Panc1 (cell line): ENCODE measurements at regions not wholly inside any gene's neighbourhood (a gene's known extent, or its start where the extent isn't known, plus 50 kb on each side); places are given as distances from the start of the nearest gene placed in this dataset.
A peak's percentile ranks its signal among the peaks of the same experiment; 100 is the strongest.

Experiments used
- ATAC-seq: fragments of 200-7000 bp; cut with Tn5 transposase; 2 replicates; pipeline ENCODE4 v1.9.1; 2020; ENCODE audit warnings: mild to moderate bottlenecking, moderate library complexity
- BruUV-seq: library from RNA; stranded (reverse); fragments of 400-500 nt; replicated peaks from 2 replicates; lab custom pipeline; 2021; lab: Mats Ljungman, UMichigan
- CTCF ChIA-PET: fragments of 300-600 bp; sonication (Branson Sonifier 250); formaldehyde crosslinking; loops from one replicate; lab custom pipeline; 2022; ENCODE audit warnings: antibody characterized with exemption; lab: Charles Lee
- POLR2A ChIA-PET: fragments of 300-600 bp; sonication (Branson Sonifier 250); formaldehyde crosslinking; loops from one replicate; lab custom pipeline; 2022; ENCODE audit warnings: antibody characterized with exemption; lab: Charles Lee
- DNase-seq: peaks from one replicate; pipeline ENCODE4 v3.0.0-alpha.2; 2010; ENCODE audit warnings: low read depth, low spot score
- H3K27ac ChIP-seq: 2 replicates; pipeline ENCODE4 v1.5.1; 2011; ENCODE audit warnings: mild to moderate bottlenecking, low read length, inconsistent platforms
- H3K27me3 ChIP-seq: fragments of 200-500 bp; sonication (Bioruptor generic); 2 replicates; pipeline ENCODE4 v1.6.0; 2014; ENCODE audit warnings: low read length, inconsistent platforms; ENCODE audit not compliant: control insufficient read depth, insufficient read depth
- H3K36me3 ChIP-seq: fragments of 200-500 bp; sonication (Bioruptor generic); 2 replicates; pipeline ENCODE4 v1.5.1; 2014; ENCODE audit warnings: inconsistent platforms, mild to moderate bottlenecking, low read length, moderate library complexity; ENCODE audit not compliant: control insufficient read depth, insufficient read depth
- H3K4me1 ChIP-seq: 2 replicates; pipeline ENCODE4 v1.5.1; 2011; ENCODE audit warnings: inconsistent platforms, mild to moderate bottlenecking, low read length, moderate library complexity; ENCODE audit not compliant: control insufficient read depth, insufficient read depth
- H3K4me3 ChIP-seq, 2 experiments: 2 replicates each; pipeline ENCODE4 v1.5.1; 2011 to 2012; ENCODE audit warnings: low read depth in 2 of 2, low read length in 2 of 2, mild to moderate bottlenecking in 2 of 2, inconsistent platforms in 1 of 2, moderate library complexity in 1 of 2
- H3K9me3 ChIP-seq: fragments of 200-500 bp; sonication (Bioruptor generic); 2 replicates; pipeline ENCODE4 v1.5.1; 2014; ENCODE audit warnings: low read depth, mild to moderate bottlenecking, inconsistent platforms, low read length, moderate library complexity; ENCODE audit not compliant: control insufficient read depth, insufficient read depth
- CTCF ChIP-seq: fragments of 450-650 bp; IDR thresholded peaks from 2 replicates; pipeline ENCODE4 v1.5.1; 2017; ENCODE audit warnings: mild to moderate bottlenecking
- POLR2AphosphoS5 ChIP-seq: IDR thresholded peaks from 2 replicates; pipeline ENCODE4 v1.6.1; 2012; ENCODE audit warnings: mild to moderate bottlenecking, low read depth, low read length, moderate library complexity
- SIN3A ChIP-seq: IDR thresholded peaks from 2 replicates; pipeline ENCODE4 v1.6.1; 2012; ENCODE audit warnings: low read depth, mild to moderate bottlenecking, low read length, moderate library complexity, borderline replicate concordance; ENCODE audit not compliant: insufficient read depth
- TCF7L2 ChIP-seq: IDR thresholded peaks from 2 replicates; pipeline ENCODE4 v1.6.1; 2011; ENCODE audit warnings: mild to moderate bottlenecking, low read depth, low read length, inconsistent platforms
- in situ Hi-C: cut with HindIII; loops from 2 replicates; pipeline ENCODE4 v1.10.0; 2016; ENCODE audit warnings: low sequenced_read_pairs, low pct_unique_long_range_greater_than_20kb
- intact Hi-C: fragments of 100-400 bp; cut with micrococcal nuclease; formaldehyde crosslinking; loops from one replicate; pipeline ENCODE4 v1.10.0; 2022; ENCODE audit not compliant: unreplicated experiment
- TF ChIP-seq, protein P1 (sequence below), 2 experiments: IDR thresholded peaks; 2 replicates each; pipeline ENCODE4 v1.6.1; 2011 to 2012; ENCODE audit warnings: low read depth in 2 of 2, control low read depth in 1 of 2, low read length in 1 of 2, mild to moderate bottlenecking in 1 of 2, moderate library complexity in 1 of 2; ENCODE audit not compliant: insufficient read depth in 1 of 2

- Histone ChIP-seq H3K27ac (no peak overlapping the region; the same call in 1 of the 2 replicates), H3K4me3 (peak overlapping the region in 1 of 2 experiments; percentile 44; a peak in 2 of 4 replicates), H3K4me1 (peaks cover 5% of the 10 kb centered on the region), H3K27me3 (0 out of 2 replicates have a peak, but pooled peaks cover 3% of the 10 kb centered on the region), H3K9me3 (no peaks in the 10 kb centered on the region), H3K36me3 (no peaks in the 10 kb centered on the region)
- DNase-seq, result no peak
- TF ChIP-seq, protein P1, sequence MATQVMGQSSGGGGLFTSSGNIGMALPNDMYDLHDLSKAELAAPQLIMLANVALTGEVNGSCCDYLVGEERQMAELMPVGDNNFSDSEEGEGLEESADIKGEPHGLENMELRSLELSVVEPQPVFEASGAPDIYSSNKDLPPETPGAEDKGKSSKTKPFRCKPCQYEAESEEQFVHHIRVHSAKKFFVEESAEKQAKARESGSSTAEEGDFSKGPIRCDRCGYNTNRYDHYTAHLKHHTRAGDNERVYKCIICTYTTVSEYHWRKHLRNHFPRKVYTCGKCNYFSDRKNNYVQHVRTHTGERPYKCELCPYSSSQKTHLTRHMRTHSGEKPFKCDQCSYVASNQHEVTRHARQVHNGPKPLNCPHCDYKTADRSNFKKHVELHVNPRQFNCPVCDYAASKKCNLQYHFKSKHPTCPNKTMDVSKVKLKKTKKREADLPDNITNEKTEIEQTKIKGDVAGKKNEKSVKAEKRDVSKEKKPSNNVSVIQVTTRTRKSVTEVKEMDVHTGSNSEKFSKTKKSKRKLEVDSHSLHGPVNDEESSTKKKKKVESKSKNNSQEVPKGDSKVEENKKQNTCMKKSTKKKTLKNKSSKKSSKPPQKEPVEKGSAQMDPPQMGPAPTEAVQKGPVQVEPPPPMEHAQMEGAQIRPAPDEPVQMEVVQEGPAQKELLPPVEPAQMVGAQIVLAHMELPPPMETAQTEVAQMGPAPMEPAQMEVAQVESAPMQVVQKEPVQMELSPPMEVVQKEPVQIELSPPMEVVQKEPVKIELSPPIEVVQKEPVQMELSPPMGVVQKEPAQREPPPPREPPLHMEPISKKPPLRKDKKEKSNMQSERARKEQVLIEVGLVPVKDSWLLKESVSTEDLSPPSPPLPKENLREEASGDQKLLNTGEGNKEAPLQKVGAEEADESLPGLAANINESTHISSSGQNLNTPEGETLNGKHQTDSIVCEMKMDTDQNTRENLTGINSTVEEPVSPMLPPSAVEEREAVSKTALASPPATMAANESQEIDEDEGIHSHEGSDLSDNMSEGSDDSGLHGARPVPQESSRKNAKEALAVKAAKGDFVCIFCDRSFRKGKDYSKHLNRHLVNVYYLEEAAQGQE (IDR thresholded peaks at IDR 0.05; ENCODE audit: insufficient read depth in 1 of 2, low read depth in 2 of 2, low read length in 1 of 2), result no peak
- no peak for TF ChIP-seq SIN3A
- no peak for TF ChIP-seq TCF7L2
- no peak for TF ChIP-seq POLR2AphosphoS5
- TF ChIP-seq CTCF, result no peak
- no peak for ATAC-seq
- intact Hi-C loops, result loop anchor here (2.0 to 5.0 kb wide), 2 partner anchors 319 to 438 kb away; no protein-coding TSS in a partner anchor
- in situ Hi-C loops, result no loop called here
- BruUV-seq, result no TSS peak
- ChIA-PET CTCF (interaction anchor here (0.6 to 1.8 kb wide), 20 partner anchors 9 to 1106 kb away, joined by 3 to 10 read pairs (median 3); partner anchors contain the start of gene C1GALT1), POLR2A (interaction anchor here (0.6 kb wide), 2 partner anchors 461 to 1208 kb away, joined by 3 to 6 read pairs; no protein-coding TSS in a partner anchor)
Observed at GRCh38 chr7:7102906-7103305, 79.4 kb upstream of the C1GALT1 start.

- H3K9me3 ChIP-seq, result peaks cover 3% of the 10 kb centered on the region; the same call in 1 of the 2 replicates
- TF ChIP-seq, protein P1 (IDR thresholded peaks at IDR 0.05; ENCODE audit: insufficient read depth in 1 of 2, low read depth in 2 of 2, low read length in 1 of 2), result no peak
- TF ChIP-seq POLR2AphosphoS5 (no peak), SIN3A (no peak), TCF7L2 (no peak), CTCF (peak; percentile 77)
- ATAC-seq (peak; percentile 84), DNase-seq (peak; percentile 50)
- ChIA-PET CTCF (interaction anchor here (0.6 to 1.8 kb wide), 20 partner anchors 10 to 1105 kb away, joined by 3 to 10 read pairs (median 3); partner anchors contain the start of gene C1GALT1), POLR2A (interaction anchor here (0.6 kb wide), 2 partner anchors 460 to 1207 kb away, joined by 3 to 6 read pairs; no protein-coding TSS in a partner anchor)
- no peak overlapping the region; the same call in 1 of the 2 replicates for H3K27ac ChIP-seq
- H3K36me3 ChIP-seq, result no peaks in the 10 kb centered on the region
- BruUV-seq, result no TSS peak
- H3K4me3 ChIP-seq, result peak overlapping the region in 1 of 2 experiments; percentile 44; a peak in 2 of 4 replicates
- intact Hi-C loops (loop anchor here (2.0 to 5.0 kb wide), 2 partner anchors 319 to 437 kb away; no protein-coding TSS in a partner anchor), in situ Hi-C loops (no loop called here)
- H3K27me3 ChIP-seq, result 0 out of 2 replicates have a peak, but pooled peaks cover 3% of the 10 kb centered on the region
- peaks cover 5% of the 10 kb centered on the region for H3K4me1 ChIP-seq
Observed at GRCh38 chr7:7103343-7104313, 78.7 kb upstream of the C1GALT1 start.
